ENCODE measurements at regions not wholly inside any gene's neighbourhood (a gene's known extent, or its start where the extent isn't known, plus 50 kb on each side); places are given as distances from the start of the nearest gene placed in this dataset.

DNA sequence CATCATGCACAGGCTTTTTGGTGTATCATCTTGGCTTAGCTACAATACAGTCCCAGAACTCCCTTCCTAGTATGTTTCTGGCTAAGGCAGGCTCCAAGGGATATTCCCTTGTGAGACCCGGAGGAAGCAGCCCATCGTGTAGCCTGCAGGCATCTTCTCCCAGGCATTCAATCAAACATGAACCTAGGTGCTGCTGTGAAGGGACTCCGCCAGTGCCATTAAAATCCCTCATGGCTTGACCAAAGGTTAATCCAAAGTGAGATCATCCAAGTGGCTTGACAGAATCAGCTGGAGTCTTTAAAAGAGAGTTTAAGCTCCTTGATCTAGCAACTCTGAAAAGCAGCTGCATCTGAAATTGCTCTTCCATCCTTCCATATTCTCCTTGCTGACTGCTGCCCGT lies 333.9 kb downstream of the DIRAS2 start:
- no peak for DNase-seq (ENCODE audit: low spot score in 2 of 2)
- Histone ChIP-seq H3K27me3 (no peaks in the 10 kb centered on the region), H3K27ac (no peak overlapping the region), H3K9me3 (no peaks in the 10 kb centered on the region), H3K36me3 (no peaks in the 10 kb centered on the region), H3K4me3 (no peak overlapping the region), H3K4me1 (no peaks in the 10 kb centered on the region)
- TF ChIP-seq POLR2AphosphoS5 (IDR thresholded peaks at IDR 0.05) = no peak
- TF ChIP-seq EP300 (IDR thresholded peaks at IDR 0.05) = no peak
- TF ChIP-seq POLR2A (IDR thresholded peaks at IDR 0.05) = no peak
- TF ChIP-seq, protein P1, sequence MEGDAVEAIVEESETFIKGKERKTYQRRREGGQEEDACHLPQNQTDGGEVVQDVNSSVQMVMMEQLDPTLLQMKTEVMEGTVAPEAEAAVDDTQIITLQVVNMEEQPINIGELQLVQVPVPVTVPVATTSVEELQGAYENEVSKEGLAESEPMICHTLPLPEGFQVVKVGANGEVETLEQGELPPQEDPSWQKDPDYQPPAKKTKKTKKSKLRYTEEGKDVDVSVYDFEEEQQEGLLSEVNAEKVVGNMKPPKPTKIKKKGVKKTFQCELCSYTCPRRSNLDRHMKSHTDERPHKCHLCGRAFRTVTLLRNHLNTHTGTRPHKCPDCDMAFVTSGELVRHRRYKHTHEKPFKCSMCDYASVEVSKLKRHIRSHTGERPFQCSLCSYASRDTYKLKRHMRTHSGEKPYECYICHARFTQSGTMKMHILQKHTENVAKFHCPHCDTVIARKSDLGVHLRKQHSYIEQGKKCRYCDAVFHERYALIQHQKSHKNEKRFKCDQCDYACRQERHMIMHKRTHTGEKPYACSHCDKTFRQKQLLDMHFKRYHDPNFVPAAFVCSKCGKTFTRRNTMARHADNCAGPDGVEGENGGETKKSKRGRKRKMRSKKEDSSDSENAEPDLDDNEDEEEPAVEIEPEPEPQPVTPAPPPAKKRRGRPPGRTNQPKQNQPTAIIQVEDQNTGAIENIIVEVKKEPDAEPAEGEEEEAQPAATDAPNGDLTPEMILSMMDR (IDR thresholded peaks at IDR 0.05) = no peak
- 80% methylated on average over 4 of the region's 4 CpGs for WGBS

DNA sequence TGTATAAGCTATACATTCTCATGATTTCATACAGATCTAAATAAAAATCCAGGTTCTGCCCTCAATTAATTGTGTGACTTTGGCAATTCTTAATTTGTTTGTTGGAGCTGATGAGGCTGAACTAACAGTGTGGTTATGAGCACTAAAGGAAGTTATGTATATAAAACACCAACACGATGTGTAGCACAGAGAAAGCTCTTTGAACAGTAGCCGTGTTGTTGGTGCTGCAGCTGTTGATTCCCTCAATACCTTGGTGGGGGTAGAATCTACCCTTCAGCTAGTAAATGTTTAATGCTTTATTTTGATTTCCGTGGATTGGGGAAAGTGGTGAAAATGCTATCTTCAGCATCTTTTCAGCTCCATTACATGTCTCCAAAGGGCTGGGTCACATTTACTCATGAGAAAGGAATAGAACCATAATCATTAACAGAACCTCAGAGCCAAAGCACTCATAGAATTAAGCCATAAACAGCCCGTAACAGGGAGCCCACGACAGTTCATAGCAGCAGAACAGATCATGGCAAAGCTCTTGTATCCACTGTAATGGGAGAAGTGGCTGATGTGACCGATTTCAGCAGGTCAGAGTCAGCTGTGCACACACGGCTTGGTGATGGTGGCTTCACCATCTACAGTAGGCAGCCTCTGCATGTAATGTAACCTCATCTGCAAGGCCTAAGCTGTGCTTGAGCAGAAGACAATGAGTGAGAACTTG lies 332.7 kb downstream of the DIRAS2 start:
- 90% methylated on average over 7 of the region's 7 CpGs for WGBS
- Histone ChIP-seq H3K36me3 (no peaks in the 10 kb centered on the region), H3K4me1 (no peaks in the 10 kb centered on the region), H3K27ac (no peak overlapping the region), H3K4me3 (no peak overlapping the region), H3K9me3 (no peaks in the 10 kb centered on the region), H3K27me3 (no peaks in the 10 kb centered on the region)
- DNase-seq (ENCODE audit: low spot score in 2 of 2) = no peak
- TF ChIP-seq POLR2A (IDR thresholded peaks at IDR 0.05) (no peak), EP300 (IDR thresholded peaks at IDR 0.05) (no peak)
- TF ChIP-seq, protein P1 (IDR thresholded peaks at IDR 0.05) = no peak

- peaks cover under 1% of the 10 kb centered on the region for H3K27me3 ChIP-seq
Observed at GRCh38 chr9:90310521-90310876, 332.1 kb downstream of the DIRAS2 start.

GRCh38 chr9:90311811-90312210 lies 330.8 kb downstream of the DIRAS2 start:
- TF ChIP-seq POLR2AphosphoS5 (IDR thresholded peaks at IDR 0.05) (no peak), POLR2A (IDR thresholded peaks at IDR 0.05) (no peak), EP300 (IDR thresholded peaks at IDR 0.05) (no peak)
- TF ChIP-seq, protein P1 (IDR thresholded peaks at IDR 0.05) = no peak
- no peak for DNase-seq (ENCODE audit: low spot score in 2 of 2)
- WGBS = 81% methylated on average over 7 of the region's 7 CpGs

More at GRCh38 chr9:90310521-90310876, 332.1 kb downstream of the DIRAS2 start:
- TF ChIP-seq POLR2AphosphoS5 (IDR thresholded peaks at IDR 0.05) (no peak), EP300 (IDR thresholded peaks at IDR 0.05) (no peak), POLR2A (IDR thresholded peaks at IDR 0.05) (no peak)
- TF ChIP-seq, protein P1 (IDR thresholded peaks at IDR 0.05) = no peak
- no peaks in the 10 kb centered on the region for H3K36me3 ChIP-seq
- no peak overlapping the region for H3K27ac ChIP-seq
- no peaks in the 10 kb centered on the region for H3K4me1 ChIP-seq
- DNase-seq (ENCODE audit: low spot score in 2 of 2) = no peak
- 94% methylated on average over 1 of the region's 1 CpG for WGBS
- no peaks in the 10 kb centered on the region for H3K9me3 ChIP-seq
- H3K4me3 ChIP-seq = no peak overlapping the region

DNA sequence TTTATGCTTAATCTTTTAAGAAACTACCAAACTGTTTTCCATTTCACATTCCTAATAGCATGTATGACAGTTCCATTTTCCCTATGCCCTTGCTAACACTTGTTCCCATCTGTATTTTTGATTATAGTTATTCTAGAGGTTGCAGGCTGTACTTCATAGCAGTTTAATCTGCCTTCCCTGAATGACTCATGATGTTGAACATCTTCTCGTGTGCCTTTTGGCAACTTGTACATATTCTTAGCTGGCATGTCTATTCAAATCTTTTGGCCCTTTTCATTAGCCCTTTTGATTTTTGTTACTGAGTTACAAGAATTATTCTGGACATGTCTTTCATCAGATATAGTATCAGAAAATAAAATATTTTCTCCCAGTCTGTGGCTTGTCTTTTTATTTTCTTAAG lies 320.3 kb downstream of the DIRAS2 start:
- H3K27me3 ChIP-seq = no peaks in the 10 kb centered on the region
- H3K4me1 ChIP-seq = no peaks in the 10 kb centered on the region
- no peak for TF ChIP-seq POLR2A (IDR thresholded peaks at IDR 0.05)
- no peak for TF ChIP-seq EP300 (IDR thresholded peaks at IDR 0.05)
- TF ChIP-seq POLR2AphosphoS5 (IDR thresholded peaks at IDR 0.05) = no peak
- TF ChIP-seq, protein P1 (IDR thresholded peaks at IDR 0.05) = no peak
- H3K36me3 ChIP-seq = no peaks in the 10 kb centered on the region
- 15% methylated on average over 1 of the region's 1 CpG for WGBS
- no peak overlapping the region for H3K27ac ChIP-seq
- no peak overlapping the region for H3K4me3 ChIP-seq
- H3K9me3 ChIP-seq = no peaks in the 10 kb centered on the region
- no peak for DNase-seq (ENCODE audit: low spot score in 2 of 2)

More at GRCh38 chr9:90311811-90312210, 330.8 kb downstream of the DIRAS2 start:
- no peaks in the 10 kb centered on the region for H3K36me3 ChIP-seq
- no peak overlapping the region for H3K27ac ChIP-seq
- no peaks in the 10 kb centered on the region for H3K4me1 ChIP-seq
- no peak overlapping the region for H3K4me3 ChIP-seq
- H3K27me3 ChIP-seq = peaks cover 3% of the 10 kb centered on the region
- H3K9me3 ChIP-seq = no peaks in the 10 kb centered on the region

All from suprapubic skin (tissue), 4 donors.